HCT116 (cell line): ENCODE measurements at regions not wholly inside any gene's neighbourhood (a gene's known extent, or its start where the extent isn't known, plus 50 kb on each side); places are given as distances from the start of the nearest gene placed in this dataset.
"Not testable (repeated sequence)": the region's sequence is repeated elsewhere in the genome, so short reads cannot be mapped to it uniquely, and the experiment has no call there.

Experiments used
- ATAC-seq: fragments of 200-7000 bp; cut with Tn5 transposase; 2 replicates; pipeline ENCODE4 v1.9.1; 2020; ENCODE audit warnings: mild to moderate bottlenecking, moderate library complexity
- BruUV-seq: library from RNA; stranded (reverse); fragments of 400-500 nt; replicated peaks from 2 replicates; lab custom pipeline; 2021; lab: Mats Ljungman, UMichigan
- CTCF ChIA-PET: fragments of 300-600 bp; sonication (Branson Sonifier 250); formaldehyde crosslinking; loops from one replicate; lab custom pipeline; 2021; ENCODE audit warnings: antibody characterized with exemption; lab: Charles Lee
- POLR2A ChIA-PET: fragments of 300-600, 350-600 bp; sonication (Branson Sonifier 250); formaldehyde crosslinking; loops from one replicate; lab custom pipeline; 2021; ENCODE audit warnings: antibody characterized with exemption; lab: Charles Lee
- RAD21 ChIA-PET, 2 experiments: fragments of 300-600 bp; sonication (Branson Sonifier 250); formaldehyde crosslinking; loops; one replicate each; lab custom pipeline; 2023; ENCODE audit warnings: low total read pairs in 2 of 2; ENCODE audit not compliant: uncharacterized antibody in 2 of 2, unreplicated experiment in 2 of 2, low non-redundant PET in 1 of 2; lab: Charles Lee
- DNase-seq: peaks from one replicate; pipeline ENCODE4 v3.0.0-alpha.2; 2010; ENCODE audit warnings: low read depth, low spot score
- H2AFZ ChIP-seq: fragments of 200-600 bp; shearing (Covaris generic), sonication (generic); 2 replicates; pipeline ENCODE4 v1.6.1; 2017; ENCODE audit warnings: low read depth, mixed run types, mixed read lengths, antibody characterized with exemption, low read length; ENCODE audit not compliant: poor library complexity, severe bottlenecking
- H3K27ac ChIP-seq: 2 replicates; pipeline ENCODE4 v1.5.1; 2012; ENCODE audit warnings: low read depth, low read length
- H3K27me3 ChIP-seq: fragments of 200-600 bp; sonication (generic); 2 replicates; pipeline ENCODE4 v1.6.1; 2016; ENCODE audit warnings: mixed run types, low read length, mixed read lengths; ENCODE audit not compliant: insufficient read depth
- H3K36me3 ChIP-seq, 2 experiments: fragments of 200-500 bp in 1 of 2; fragments of 200-600 bp in 1 of 2; sonication (Bioruptor generic) in 1 of 2; sonication (generic) in 1 of 2; 2 replicates each; pipeline versions ENCODE4 v1.5.1 to v1.6.1; 2014 to 2016; ENCODE audit warnings: low read length in 2 of 2, inconsistent platforms in 1 of 2, mixed read lengths in 1 of 2, mixed run types in 1 of 2; ENCODE audit not compliant: insufficient read depth in 2 of 2, control insufficient read depth in 1 of 2
- H3K4me1 ChIP-seq, 2 experiments: fragments of 200-600 bp in 1 of 2; sonication (generic) in 1 of 2; 2 replicates each; pipeline versions ENCODE4 v1.5.1 to v1.6.1; 2012 to 2017; ENCODE audit warnings: low read length in 2 of 2, inconsistent platforms in 1 of 2, mild to moderate bottlenecking in 1 of 2, mixed read lengths in 1 of 2, mixed run types in 1 of 2, moderate library complexity in 1 of 2; ENCODE audit not compliant: insufficient read depth in 2 of 2, control insufficient read depth in 1 of 2
- H3K4me2 ChIP-seq: fragments of 200-600 bp; sonication (generic); 2 replicates; pipeline ENCODE4 v1.6.1; 2017; ENCODE audit warnings: mixed run types, low read length, mixed read lengths
- H3K4me3 ChIP-seq, 2 experiments: fragments of 200-600 bp in 1 of 2; sonication (generic) in 1 of 2; replicated peaks in 1 of 2; 2 replicates each; pipeline ENCODE4 v1.5.1; 2011 to 2016; ENCODE audit warnings: low read length in 2 of 2, control low read depth in 1 of 2, low read depth in 1 of 2, mild to moderate bottlenecking in 1 of 2, mixed read lengths in 1 of 2, mixed run types in 1 of 2
- H3K79me2 ChIP-seq: fragments of 200-600 bp; sonication (generic); 2 replicates; pipeline ENCODE4 v1.6.1; 2017; ENCODE audit warnings: mild to moderate bottlenecking, mixed run types, low read length, moderate library complexity, mixed read lengths; ENCODE audit not compliant: insufficient read depth
- H3K9ac ChIP-seq: fragments of 200-600 bp; sonication (generic); 2 replicates; pipeline ENCODE4 v1.6.1; 2016; ENCODE audit warnings: low read length, mixed read lengths
- H3K9me2 ChIP-seq: fragments of 200-600 bp; sonication (generic), shearing (Covaris generic); 2 replicates; pipeline ENCODE4 v1.6.1; 2017; ENCODE audit warnings: mixed run types, mild to moderate bottlenecking, moderate library complexity; ENCODE audit not compliant: insufficient read depth
- H3K9me3 ChIP-seq, 2 experiments: fragments of 200-500 bp in 1 of 2; fragments of 200-600 bp in 1 of 2; sonication (Bioruptor generic) in 1 of 2; sonication (generic) in 1 of 2; 2 replicates each; pipeline ENCODE4 v1.6.1; 2014 to 2017; ENCODE audit warnings: low read length in 2 of 2, mixed read lengths in 2 of 2, inconsistent platforms in 1 of 2, low read depth in 1 of 2, mild to moderate bottlenecking in 1 of 2, mixed run types in 1 of 2, moderate library complexity in 1 of 2; ENCODE audit not compliant: control insufficient read depth in 1 of 2, insufficient read depth in 1 of 2
- H4K20me1 ChIP-seq: fragments of 200-600 bp; sonication (generic), shearing (Covaris generic); 2 replicates; pipeline ENCODE4 v1.6.1; 2017; ENCODE audit warnings: mixed run types, mild to moderate bottlenecking, moderate library complexity; ENCODE audit not compliant: insufficient read depth
- ATF3 ChIP-seq: IDR thresholded peaks from 2 replicates; pipeline ENCODE4 v1.6.1; 2012
- CBX3 ChIP-seq: IDR thresholded peaks from 2 replicates; pipeline ENCODE4 v1.6.1; 2012; ENCODE audit warnings: low read depth
- CEBPB ChIP-seq: IDR thresholded peaks from 2 replicates; pipeline ENCODE4 v1.6.1; 2012; ENCODE audit warnings: low read depth
- CTCF ChIP-seq, 3 experiments: fragments of 200-600 bp in 1 of 3; sonication (generic) in 1 of 3; IDR thresholded peaks in 2 of 3; conservative IDR thresholded peaks in 1 of 3; 2 replicates each; pipeline ENCODE4 v1.5.1; 2012 to 2017; ENCODE audit warnings: low read depth in 2 of 3, low read length in 2 of 3, antibody characterized with exemption in 1 of 3, borderline replicate concordance in 1 of 3, control low read depth in 1 of 3, mild to moderate bottlenecking in 1 of 3, mixed read lengths in 1 of 3, mixed run types in 1 of 3, moderate library complexity in 1 of 3; ENCODE audit not compliant: insufficient read depth in 1 of 3
- EGR1 ChIP-seq: IDR thresholded peaks from 2 replicates; pipeline ENCODE4 v1.6.1; 2012; ENCODE audit warnings: low read depth
- FOSL1 ChIP-seq: IDR thresholded peaks from 2 replicates; pipeline ENCODE4 v1.6.1; 2012; ENCODE audit warnings: low read depth
- RAD21 ChIP-seq: IDR thresholded peaks from 2 replicates; pipeline ENCODE4 v1.6.1; 2012; ENCODE audit warnings: low read depth, mild to moderate bottlenecking
- REST ChIP-seq: IDR thresholded peaks from 2 replicates; pipeline ENCODE4 v1.6.1; 2012; ENCODE audit warnings: low read depth
- SP1 ChIP-seq: IDR thresholded peaks from 2 replicates; pipeline ENCODE4 v1.6.1; 2012; ENCODE audit warnings: low read depth
- ZBTB33 ChIP-seq: IDR thresholded peaks from 2 replicates; pipeline ENCODE4 v1.6.1; 2011; ENCODE audit warnings: mild to moderate bottlenecking, low read length, moderate library complexity; ENCODE audit not compliant: insufficient replicate concordance; ENCODE audit errors: extremely low read depth
- intact Hi-C: fragments of 100-400 bp; cut with micrococcal nuclease; formaldehyde crosslinking; loops from 2 replicates; pipeline ENCODE4 v1.10.0; 2022

GRCh38 chr13:76575634-76576033 is 310.6 kb downstream of the KCTD12 start:
- H3K9ac ChIP-seq, ATAC-seq, DNase-seq, H3K36me3 ChIP-seq, BruUV-seq, POLR2A ChIA-PET, intact Hi-C loops, RAD21 ChIA-PET, H2AFZ ChIP-seq, H3K79me2 ChIP-seq, H3K27ac ChIP-seq, H3K4me1 ChIP-seq, H4K20me1 ChIP-seq, H3K9me2 ChIP-seq, CTCF ChIA-PET, H3K4me3 ChIP-seq, H3K4me2 ChIP-seq, H3K9me3 ChIP-seq, H3K27me3 ChIP-seq: not testable (repeated sequence)

GRCh38 chr13:76570510-76570971 is 315.7 kb downstream of the KCTD12 start:
- RAD21 ChIA-PET = no interaction called here
- Histone ChIP-seq H3K36me3 (no peaks in the 10 kb centered on the region), H3K79me2 (no peaks in the 10 kb centered on the region), H3K9me3 (no peaks in the 10 kb centered on the region), H3K9ac (no peak overlapping the region), H2AFZ (no peak overlapping the region), H3K27ac (no peak overlapping the region), H3K27me3 (no peaks in the 10 kb centered on the region), H4K20me1 (no peaks in the 10 kb centered on the region), H3K4me1 (no peaks in the 10 kb centered on the region), H3K4me2 (no peak overlapping the region), H3K9me2 (no peaks in the 10 kb centered on the region), H3K4me3 (no peak overlapping the region)
- no peak for DNase-seq
- BruUV-seq = no TSS peak
- POLR2A ChIA-PET = no interaction called here
- ATAC-seq = no peak
- CTCF ChIA-PET = no interaction called here
- no peak for TF ChIP-seq FOSL1
- TF ChIP-seq CEBPB = no peak
- no peak for TF ChIP-seq REST
- no peak for TF ChIP-seq ZBTB33
- TF ChIP-seq ATF3 = no peak
- no peak for TF ChIP-seq CBX3
- TF ChIP-seq CTCF (IDR thresholded peaks at IDR 0.05 in 2 of 3, conservative IDR thresholded peaks at IDR 0.05 in 1 of 3; ENCODE audit: borderline replicate concordance in 1 of 3, insufficient read depth in 1 of 3, low read depth in 2 of 3, low read length in 2 of 3) = no peak
- no peak for TF ChIP-seq RAD21
- no peak for TF ChIP-seq EGR1
- no peak for TF ChIP-seq SP1
- intact Hi-C loops = no loop called here
